NCI-H748 treated with DMSO at 0.1 percent for 48 hours (cell line): ENCODE measurements at regions not wholly inside any gene's neighbourhood (a gene's known extent, or its start where the extent isn't known, plus 50 kb on each side); places are given as distances from the start of the nearest gene placed in this dataset.

Source experiments
- DNase-seq: peaks from one replicate; lab custom pipeline; 2025; lab: John Stamatoyannopoulos, UW

DNA sequence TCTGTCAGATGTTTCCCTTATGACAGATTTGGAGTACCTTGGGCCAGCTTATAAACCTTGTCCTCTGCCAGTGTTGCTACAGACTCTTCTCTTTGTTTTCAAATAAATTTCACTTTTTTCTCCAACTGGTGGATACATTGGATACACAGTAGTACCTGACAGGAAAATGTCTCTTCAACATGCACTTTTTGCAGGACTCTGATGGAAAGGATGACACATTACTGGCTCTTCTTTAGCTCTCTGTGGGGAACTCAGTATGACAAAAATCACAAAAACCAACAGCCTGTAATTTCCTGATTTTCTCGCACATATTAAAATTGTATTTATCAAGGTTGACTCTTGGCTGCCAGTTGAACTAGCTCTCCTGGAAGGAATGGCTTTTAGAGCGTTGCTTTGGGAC lies 61.3 kb upstream of the GIMD1 start:
- no peak for DNase-seq

DNA sequence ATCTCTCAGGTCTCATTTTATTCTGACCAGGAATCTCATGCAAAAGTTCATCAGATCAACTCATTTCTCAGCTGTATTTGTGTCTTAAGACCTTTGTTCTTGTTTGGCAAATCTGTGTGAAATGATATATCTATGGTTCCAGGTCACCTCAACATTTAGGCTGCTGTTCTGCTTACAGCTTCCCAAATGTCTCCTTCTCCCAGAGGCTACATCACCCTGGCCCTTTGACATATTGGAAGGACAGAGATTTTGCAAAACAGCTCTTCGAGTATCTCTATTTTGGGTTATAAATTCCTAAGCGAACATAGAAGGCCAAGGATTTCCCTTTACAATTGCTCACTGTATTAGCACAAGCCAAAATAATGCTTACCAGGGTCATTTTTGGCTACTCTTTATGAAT lies 57.5 kb upstream of the GIMD1 start:
- DNase-seq = no peak

DNA sequence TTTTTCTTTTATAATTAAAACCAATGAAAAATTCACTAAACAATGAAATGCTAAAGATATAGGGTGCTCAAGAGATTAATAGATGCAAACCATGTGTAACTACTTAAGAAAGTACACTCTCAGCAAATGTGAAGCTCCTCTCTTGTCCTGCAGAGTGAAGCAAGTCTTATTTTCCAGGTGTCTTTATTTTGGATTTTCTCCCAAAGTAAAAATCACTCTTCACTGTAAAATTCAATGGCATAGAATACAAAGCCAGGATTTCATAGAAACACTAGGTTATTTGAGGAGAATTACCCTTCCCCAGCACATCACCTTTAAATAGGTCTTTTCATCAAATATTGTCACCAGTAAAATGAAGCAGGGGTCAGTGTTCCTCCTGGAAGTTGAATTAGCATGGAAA lies 57.0 kb upstream of the GIMD1 start:
- no peak for DNase-seq

DNA sequence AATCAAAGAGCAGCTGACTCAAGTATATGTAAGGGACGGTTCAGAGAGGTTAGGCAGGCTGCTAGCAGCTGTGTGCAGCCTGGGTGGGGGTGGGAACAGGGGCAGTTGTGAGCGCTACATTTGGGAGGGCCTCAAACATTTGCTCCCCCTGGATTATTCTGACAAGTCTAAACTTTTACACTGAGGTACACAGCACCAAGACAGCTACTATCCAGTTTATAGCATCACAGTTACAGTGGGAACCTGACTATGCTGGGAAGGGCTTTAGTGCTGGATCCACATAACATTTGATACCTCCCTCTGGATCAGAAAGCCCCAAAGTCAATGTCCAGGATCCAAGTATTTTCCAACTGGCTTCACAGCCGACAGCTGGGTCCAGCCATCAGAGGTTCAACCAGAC lies 55.8 kb upstream of the GIMD1 start:
- no peak for DNase-seq

DNA sequence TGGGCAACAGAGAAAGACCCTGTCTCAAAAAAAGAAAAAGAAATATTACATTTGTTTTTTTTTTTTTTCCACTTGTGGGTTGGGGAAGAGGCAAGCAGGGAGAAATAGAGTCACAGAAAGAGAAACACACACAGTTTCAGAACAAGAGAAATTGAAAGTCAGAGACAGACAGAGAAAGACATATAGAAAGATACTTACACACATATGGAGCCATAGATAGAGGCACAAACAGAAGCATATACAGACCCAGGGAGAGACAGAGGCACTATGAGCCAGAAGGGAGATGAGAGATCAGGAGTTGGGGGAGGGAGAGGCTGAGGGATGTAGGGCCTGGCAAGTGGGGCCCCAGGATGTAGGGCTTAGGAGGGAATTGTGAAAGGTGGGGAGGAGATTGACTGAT lies 55.2 kb upstream of the GIMD1 start:
- DNase-seq = no peak

DNA sequence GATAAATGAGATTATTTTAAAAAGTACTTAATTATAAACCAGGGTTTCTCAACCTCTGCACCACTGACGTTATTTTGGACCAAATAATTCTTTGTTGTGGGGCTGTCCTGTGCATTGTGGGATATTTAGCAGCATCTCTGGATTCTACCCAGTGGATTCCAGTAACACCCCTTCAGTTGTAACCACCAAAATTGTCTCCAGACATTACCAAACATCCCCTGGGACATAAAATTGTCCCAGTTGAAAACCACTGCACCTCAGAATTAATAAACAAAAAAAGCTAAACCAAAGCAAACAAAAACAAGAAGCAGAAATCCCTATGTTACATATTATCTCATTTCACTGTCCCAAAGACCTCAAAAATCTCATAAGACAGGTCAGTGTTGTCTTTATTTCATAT lies 54.2 kb upstream of the GIMD1 start:
- no peak for DNase-seq

DNA sequence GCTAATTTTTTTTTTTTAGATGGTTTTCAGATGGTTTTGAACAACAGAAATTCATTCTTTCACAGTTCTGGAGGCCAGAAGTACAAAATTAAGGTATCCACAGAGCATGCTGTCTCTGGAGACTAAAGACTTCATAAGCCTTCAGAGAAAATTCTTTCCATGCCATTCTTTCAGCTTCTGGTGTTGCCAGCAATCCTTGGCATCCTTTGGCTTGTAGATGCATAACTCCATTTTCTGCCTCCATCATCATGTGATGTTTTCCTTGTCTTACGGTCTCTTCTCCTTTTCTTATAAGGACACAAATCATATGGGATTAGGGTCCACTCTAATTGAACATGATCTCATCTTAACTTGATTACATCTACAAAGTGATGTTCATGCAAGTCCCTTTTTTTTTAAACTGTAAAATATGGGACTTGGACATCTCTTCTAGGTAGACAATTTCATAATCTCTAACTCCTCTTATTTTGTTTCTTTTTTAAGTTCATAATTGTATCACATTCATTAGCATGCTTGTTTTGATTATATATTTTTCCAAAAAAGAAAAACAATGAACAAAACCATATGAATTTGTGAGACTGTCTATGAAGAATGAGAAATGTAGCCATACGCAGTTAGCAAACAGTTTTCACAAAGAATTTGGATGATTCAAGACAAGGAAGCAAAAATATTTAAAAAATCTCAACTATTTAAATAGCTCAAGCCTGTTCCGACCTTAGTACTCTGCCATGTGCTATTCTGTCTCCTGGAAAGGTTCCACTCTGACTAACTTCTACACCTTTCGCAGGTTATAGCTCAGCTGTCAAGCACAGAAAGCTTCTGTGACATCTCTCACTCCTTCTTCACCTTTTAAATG lies 53.1 kb upstream of the GIMD1 start:
- no peak for DNase-seq

DNA sequence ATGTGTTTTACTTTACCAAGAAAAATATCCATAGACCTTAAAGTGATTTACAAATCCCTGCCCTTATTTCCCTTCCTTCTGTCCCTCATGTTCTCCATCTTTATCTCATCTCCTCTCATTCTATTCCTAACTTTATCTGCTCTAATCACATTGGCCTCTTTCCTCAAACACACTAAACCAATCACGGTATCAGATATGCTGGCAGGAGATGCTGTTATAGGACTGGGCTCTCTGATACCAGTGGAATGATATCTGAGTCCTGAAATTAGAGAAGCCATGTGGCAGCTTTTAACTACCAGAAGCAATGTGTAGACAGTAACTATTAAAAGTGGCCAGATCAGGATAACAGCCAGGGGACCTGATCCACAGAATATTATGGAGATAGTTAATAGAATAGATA lies 49.9 kb upstream of the GIMD1 start:
- no peak for DNase-seq
